ENCODE measurements at regions not wholly inside any gene's neighbourhood (a gene's known extent, or its start where the extent isn't known, plus 50 kb on each side); places are given as distances from the start of the nearest gene placed in this dataset.
A peak's percentile ranks its signal among the peaks of the same experiment; 100 is the strongest.

DNA sequence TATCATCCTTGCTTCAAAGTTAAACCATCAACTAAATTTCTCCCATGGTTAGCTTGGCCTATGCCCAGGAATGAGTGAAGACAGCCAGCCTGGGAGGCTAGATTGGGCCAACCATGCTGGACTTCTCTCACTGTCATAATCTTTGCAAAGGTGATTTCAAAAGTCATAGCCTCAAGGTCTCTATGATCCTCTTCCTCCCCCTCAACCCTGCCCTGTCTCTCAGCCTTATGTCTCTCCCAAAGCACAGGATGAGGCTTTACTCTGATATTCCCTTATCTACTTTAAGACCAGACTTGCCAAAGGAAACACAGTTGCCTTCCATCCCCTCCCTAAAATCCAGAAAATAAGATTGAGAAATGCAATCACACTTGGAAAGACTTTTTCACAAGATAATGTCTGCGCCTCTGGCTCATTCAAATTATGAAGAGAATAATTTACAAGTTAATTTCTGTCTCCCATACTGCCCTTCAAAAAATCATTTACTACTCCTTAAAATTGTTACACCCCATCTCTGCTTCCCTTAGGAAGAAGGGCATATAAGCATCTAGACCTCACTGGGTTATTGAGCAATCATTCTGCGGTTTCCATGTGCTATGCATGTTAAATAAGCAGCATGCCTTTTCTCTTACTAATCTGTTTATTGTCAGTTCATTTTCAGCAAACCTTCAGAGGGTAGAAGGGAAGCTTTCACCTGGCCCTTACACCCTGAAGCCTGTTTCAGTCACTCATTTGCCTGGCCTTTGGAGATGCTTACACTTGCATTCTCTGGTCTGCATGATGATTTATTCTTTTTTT lies 113.8 kb upstream of the ANKRD55 start (continued):
- TF ChIP-seq, protein P1, sequence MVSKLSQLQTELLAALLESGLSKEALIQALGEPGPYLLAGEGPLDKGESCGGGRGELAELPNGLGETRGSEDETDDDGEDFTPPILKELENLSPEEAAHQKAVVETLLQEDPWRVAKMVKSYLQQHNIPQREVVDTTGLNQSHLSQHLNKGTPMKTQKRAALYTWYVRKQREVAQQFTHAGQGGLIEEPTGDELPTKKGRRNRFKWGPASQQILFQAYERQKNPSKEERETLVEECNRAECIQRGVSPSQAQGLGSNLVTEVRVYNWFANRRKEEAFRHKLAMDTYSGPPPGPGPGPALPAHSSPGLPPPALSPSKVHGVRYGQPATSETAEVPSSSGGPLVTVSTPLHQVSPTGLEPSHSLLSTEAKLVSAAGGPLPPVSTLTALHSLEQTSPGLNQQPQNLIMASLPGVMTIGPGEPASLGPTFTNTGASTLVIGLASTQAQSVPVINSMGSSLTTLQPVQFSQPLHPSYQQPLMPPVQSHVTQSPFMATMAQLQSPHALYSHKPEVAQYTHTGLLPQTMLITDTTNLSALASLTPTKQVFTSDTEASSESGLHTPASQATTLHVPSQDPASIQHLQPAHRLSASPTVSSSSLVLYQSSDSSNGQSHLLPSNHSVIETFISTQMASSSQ (IDR thresholded peaks at IDR 0.05; ENCODE audit: low read depth) = no peak
- TF ChIP-seq, protein P1 (CRISPR knock-in tag; IDR thresholded peaks at IDR 0.05; ENCODE audit: borderline replicate concordance) = no peak; the same call in 1 of the 2 replicates
- peak; percentile 16; the same call in 1 of the 2 replicates for TF ChIP-seq TCF7 (IDR thresholded peaks at IDR 0.05; ENCODE audit: low read depth)
- TF ChIP-seq NR2F6 (IDR thresholded peaks at IDR 0.05) = no peak
- peak; percentile 37; the same call in 1 of the 2 replicates for TF ChIP-seq NR2F6 (CRISPR knock-in tag; IDR thresholded peaks at IDR 0.05)
- TF ChIP-seq SSRP1 (CRISPR knock-in tag; IDR thresholded peaks at IDR 0.05) = no peak
- no peak for TF ChIP-seq KLF13 (CRISPR knock-in tag; IDR thresholded peaks at IDR 0.05)
- TF ChIP-seq SPEN (CRISPR knock-in tag; IDR thresholded peaks at IDR 0.05; ENCODE audit: low read depth) = no peak
- no peak for TF ChIP-seq NPAS2 (CRISPR knock-in tag; IDR thresholded peaks at IDR 0.05; ENCODE audit: borderline replicate concordance)
- 0 out of 2 replicates have a peak, but pooled peaks have one; percentile 38 for TF ChIP-seq NFIC (IDR thresholded peaks at IDR 0.05; ENCODE audit: low read length)
- no peak for TF ChIP-seq NFRKB (IDR thresholded peaks at IDR 0.05)
- TF ChIP-seq, protein P2, sequence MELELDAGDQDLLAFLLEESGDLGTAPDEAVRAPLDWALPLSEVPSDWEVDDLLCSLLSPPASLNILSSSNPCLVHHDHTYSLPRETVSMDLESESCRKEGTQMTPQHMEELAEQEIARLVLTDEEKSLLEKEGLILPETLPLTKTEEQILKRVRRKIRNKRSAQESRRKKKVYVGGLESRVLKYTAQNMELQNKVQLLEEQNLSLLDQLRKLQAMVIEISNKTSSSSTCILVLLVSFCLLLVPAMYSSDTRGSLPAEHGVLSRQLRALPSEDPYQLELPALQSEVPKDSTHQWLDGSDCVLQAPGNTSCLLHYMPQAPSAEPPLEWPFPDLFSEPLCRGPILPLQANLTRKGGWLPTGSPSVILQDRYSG (CRISPR knock-in tag; IDR thresholded peaks at IDR 0.05) = no peak
- no peak for TF ChIP-seq LCORL (IDR thresholded peaks at IDR 0.05)
- TF ChIP-seq LCORL (CRISPR knock-in tag; IDR thresholded peaks at IDR 0.05) = peak; percentile 39; the same call in 1 of the 2 replicates
- TF ChIP-seq RARG (CRISPR knock-in tag; IDR thresholded peaks at IDR 0.05; ENCODE audit: low read depth) = no peak
- TF ChIP-seq, protein P3, sequence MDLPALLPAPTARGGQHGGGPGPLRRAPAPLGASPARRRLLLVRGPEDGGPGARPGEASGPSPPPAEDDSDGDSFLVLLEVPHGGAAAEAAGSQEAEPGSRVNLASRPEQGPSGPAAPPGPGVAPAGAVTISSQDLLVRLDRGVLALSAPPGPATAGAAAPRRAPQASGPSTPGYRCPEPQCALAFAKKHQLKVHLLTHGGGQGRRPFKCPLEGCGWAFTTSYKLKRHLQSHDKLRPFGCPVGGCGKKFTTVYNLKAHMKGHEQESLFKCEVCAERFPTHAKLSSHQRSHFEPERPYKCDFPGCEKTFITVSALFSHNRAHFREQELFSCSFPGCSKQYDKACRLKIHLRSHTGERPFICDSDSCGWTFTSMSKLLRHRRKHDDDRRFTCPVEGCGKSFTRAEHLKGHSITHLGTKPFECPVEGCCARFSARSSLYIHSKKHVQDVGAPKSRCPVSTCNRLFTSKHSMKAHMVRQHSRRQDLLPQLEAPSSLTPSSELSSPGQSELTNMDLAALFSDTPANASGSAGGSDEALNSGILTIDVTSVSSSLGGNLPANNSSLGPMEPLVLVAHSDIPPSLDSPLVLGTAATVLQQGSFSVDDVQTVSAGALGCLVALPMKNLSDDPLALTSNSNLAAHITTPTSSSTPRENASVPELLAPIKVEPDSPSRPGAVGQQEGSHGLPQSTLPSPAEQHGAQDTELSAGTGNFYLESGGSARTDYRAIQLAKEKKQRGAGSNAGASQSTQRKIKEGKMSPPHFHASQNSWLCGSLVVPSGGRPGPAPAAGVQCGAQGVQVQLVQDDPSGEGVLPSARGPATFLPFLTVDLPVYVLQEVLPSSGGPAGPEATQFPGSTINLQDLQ (CRISPR knock-in tag; IDR thresholded peaks at IDR 0.05) = no peak
- TF ChIP-seq ZFP1 (CRISPR knock-in tag; IDR thresholded peaks at IDR 0.05) = no peak
- TF ChIP-seq SOX13 (IDR thresholded peaks at IDR 0.05) = no peak
- peak in 1 of 2 experiments; percentile 75; a peak in 2 of 4 replicates for TF ChIP-seq SOX13 (CRISPR knock-in tag; conservative IDR thresholded peaks at IDR 0.05 in 1 of 2, IDR thresholded peaks at IDR 0.05 in 1 of 2)
- peak; percentile 99 for TF ChIP-seq CBFB (CRISPR knock-in tag; IDR thresholded peaks at IDR 0.05)
- TF ChIP-seq EED (CRISPR knock-in tag; IDR thresholded peaks at IDR 0.05) = no peak
- peak; percentile 98 for TF ChIP-seq CEBPB (IDR thresholded peaks at IDR 0.05; ENCODE audit: borderline replicate concordance, low read depth, low read length)
- no peak for TF ChIP-seq HNF4G (IDR thresholded peaks at IDR 0.05; ENCODE audit: borderline replicate concordance, low read depth, low read length)
- no peak for TF ChIP-seq HNF4G (CRISPR knock-in tag; IDR thresholded peaks at IDR 0.05; ENCODE audit: borderline replicate concordance, low read depth)
- no peak for TF ChIP-seq NBN (conservative IDR thresholded peaks at IDR 0.05)
- 0 out of 2 replicates have a peak, but pooled peaks have one; percentile 44 for TF ChIP-seq ZNF264 (CRISPR knock-in tag; IDR thresholded peaks at IDR 0.05)
- TF ChIP-seq ATAD3A (CRISPR knock-in tag; IDR thresholded peaks at IDR 0.05) = no peak

All from HepG2 (cell line).